GM18909 (cell line): ENCODE measurements at regions not wholly inside any gene's neighbourhood (a gene's known extent, or its start where the extent isn't known, plus 50 kb on each side); places are given as distances from the start of the nearest gene placed in this dataset.
"Not testable (repeated sequence)": the region's sequence is repeated elsewhere in the genome, so short reads cannot be mapped to it uniquely, and the experiment has no call there.

ENCODE experiments used
- ATAC-seq: cut with Tn5 transposase; IDR thresholded peaks from one replicate; pipeline ENCODE4 v1.9.1; 2021; ENCODE audit warnings: mild to moderate bottlenecking; ENCODE audit not compliant: unreplicated experiment, poor library complexity

GRCh38 chr13:32828711-32829110 lies 187.5 kb upstream of the KL start:
- no peak for ATAC-seq

- ATAC-seq, result no peak
Measured at GRCh38 chr13:32829269-32829668, 187.0 kb upstream of the KL start.

- ATAC-seq, result no peak
Measured at GRCh38 chr13:32829676-32830335, 186.4 kb upstream of the KL start.

GRCh38 chr13:32830336-32831031 lies 185.7 kb upstream of the KL start:
- no peak for ATAC-seq

DNA sequence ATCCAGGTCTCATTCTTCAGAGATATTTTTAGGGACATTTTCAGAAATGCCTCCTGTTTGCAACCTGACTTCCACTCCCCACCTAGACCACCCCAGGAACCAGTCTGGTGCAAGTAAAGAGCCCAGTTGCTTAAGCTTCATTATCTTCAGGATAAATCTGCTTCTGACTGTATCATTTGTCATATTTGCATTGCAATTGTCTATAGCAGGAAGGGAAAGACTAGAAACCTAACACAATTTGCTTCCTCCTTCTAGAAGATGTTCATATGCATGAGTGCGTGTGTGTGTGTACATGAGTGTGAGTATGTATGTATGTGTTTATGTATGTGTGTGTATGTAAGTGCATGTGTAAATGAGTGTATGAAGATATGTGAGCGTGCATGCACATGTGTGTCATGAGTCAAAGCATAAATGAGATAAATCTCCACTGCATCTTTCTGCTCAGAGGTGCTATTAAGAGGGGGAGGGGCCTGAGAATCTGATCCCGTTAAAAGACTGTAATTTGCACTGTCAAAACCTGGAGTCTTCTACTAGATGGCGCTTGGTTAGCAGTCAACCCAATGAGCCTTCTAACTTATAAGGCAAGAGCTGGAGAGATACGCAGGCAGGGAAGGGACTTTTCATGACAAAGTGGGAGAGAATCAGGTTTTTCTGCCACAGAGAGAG lies 178.8 kb upstream of the KL start:
- ATAC-seq, result no peak

DNA sequence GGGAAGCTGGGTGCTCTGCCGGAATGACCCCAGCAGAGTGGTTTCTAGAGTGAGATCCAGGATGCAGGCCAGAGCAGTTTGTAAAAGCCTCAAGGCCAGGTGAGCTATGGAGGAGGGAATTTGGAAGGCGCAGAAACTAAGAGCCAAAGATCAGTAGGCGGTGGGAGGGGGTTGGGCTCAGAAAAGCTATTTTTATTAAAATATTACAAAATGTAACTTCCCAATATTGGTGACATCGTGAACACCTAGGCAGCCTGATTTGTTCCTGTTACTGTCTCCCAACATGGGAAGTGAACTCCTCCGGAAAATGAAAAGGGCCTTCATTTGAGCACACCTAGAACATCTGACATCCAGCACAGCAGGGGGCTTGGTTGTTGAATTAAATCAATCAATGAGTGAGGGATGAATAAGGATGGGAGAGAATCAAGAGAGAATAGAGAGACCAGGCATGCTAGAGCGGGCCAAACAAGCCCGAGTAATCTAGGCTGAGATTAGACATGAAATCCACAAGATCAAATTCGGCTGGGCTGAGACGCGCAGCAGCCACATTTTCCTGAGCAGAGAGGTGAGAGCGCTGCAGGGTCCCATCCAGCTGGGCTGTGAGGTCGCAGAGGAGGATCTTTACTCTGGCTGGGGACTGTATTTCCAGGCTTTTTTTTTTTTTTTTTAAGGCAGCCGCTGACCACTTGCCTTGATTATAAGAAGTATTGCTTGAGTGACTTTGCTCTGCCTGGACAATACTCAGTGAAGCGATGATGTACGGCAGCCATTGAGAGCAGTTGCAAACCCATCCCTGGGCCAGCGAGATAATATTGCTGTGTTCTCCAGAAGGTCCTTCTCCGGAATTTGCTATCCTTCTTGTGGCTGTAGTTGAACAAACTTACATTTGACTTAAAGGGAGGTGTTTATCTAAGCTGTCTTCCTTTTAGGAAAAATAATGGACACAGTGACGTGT lies 178.0 kb upstream of the KL start:
- no peak for ATAC-seq

GRCh38 chr13:32838945-32839344 lies 177.3 kb upstream of the KL start:
- peak; percentile 72 for ATAC-seq

DNA sequence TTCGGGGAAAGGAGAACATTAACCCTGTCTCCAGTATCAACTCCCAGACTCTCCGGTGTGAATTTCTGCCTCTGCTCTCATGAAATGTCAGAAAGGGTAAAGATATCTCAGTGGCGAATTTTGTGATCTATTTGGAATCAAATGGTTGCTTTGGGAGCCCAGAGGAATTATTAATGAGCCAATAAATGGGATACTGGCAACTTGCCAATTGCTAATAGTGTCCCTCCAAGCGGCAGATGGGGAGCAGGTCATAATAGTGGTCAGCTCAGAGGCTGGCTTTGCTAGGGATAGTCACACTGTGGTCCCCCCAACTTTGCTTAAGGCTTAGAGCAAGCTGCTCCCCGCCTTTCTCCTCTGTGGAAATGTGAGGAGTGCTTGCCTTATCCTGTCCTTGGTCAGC lies 176.1 kb upstream of the KL start:
- ATAC-seq, result no peak

GRCh38 chr13:32840989-32841713 lies 175.1 kb upstream of the KL start:
- ATAC-seq, result peak; percentile 54

- ATAC-seq, result no peak
Measured at GRCh38 chr13:32845952-32846950, 170.0 kb upstream of the KL start.

- ATAC-seq, result not testable (repeated sequence)
Measured at GRCh38 chr13:32847976-32848375, 168.2 kb upstream of the KL start.

DNA sequence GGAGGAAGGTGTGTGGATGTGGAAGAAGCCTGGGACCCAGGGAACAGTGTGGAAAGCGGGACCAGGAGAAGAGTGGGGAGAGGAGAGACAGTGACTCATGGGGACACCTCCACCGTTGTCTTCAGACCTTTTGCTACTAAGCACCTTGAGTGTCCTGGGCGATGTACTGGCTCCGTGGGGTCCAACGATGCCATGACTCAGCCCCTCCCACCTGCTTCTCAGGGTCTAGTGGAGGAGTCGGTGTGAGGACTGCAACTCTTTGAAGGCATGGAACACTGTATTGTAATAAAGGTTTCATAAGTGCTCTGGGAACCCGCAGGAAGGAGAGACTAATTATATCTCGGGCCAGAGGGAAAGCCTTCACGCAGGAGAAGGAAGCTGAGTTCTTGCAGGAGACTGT lies 166.9 kb upstream of the KL start:
- ATAC-seq, result no peak

DNA sequence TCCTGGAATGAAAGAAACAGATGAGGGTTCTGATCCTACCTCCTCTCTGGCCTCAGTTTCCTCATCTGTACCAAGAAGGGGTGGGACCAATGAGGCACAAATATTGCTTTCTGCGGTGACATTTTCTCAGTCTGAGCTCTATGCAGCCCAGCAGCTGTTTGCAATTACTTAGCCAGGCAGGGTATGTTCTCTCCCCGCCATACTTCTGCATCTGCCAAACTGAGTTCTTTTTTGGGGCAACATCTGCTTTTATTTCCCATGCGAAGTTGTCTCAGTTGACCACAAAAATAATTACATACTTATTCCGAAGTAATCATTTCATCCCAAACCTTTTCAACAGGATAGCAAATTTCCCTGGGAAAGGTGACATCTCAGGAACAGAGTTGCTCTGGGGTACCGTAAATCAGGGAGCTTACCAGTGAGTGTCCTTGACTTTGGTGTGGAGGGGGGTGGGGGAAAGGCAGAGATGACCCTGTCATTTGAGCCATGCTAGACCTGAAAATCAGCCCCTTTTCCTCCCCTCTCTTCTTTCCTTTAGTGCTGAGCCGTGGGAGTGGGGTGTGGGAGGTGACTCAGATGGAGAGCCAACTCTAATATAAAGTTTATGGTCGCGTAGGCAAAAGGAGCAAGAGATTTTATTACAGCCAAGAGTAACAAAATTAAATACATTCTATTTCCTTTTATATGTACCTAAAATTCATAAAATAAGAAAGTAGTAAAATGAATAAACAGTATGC lies 165.7 kb upstream of the KL start:
- ATAC-seq, result no peak

DNA sequence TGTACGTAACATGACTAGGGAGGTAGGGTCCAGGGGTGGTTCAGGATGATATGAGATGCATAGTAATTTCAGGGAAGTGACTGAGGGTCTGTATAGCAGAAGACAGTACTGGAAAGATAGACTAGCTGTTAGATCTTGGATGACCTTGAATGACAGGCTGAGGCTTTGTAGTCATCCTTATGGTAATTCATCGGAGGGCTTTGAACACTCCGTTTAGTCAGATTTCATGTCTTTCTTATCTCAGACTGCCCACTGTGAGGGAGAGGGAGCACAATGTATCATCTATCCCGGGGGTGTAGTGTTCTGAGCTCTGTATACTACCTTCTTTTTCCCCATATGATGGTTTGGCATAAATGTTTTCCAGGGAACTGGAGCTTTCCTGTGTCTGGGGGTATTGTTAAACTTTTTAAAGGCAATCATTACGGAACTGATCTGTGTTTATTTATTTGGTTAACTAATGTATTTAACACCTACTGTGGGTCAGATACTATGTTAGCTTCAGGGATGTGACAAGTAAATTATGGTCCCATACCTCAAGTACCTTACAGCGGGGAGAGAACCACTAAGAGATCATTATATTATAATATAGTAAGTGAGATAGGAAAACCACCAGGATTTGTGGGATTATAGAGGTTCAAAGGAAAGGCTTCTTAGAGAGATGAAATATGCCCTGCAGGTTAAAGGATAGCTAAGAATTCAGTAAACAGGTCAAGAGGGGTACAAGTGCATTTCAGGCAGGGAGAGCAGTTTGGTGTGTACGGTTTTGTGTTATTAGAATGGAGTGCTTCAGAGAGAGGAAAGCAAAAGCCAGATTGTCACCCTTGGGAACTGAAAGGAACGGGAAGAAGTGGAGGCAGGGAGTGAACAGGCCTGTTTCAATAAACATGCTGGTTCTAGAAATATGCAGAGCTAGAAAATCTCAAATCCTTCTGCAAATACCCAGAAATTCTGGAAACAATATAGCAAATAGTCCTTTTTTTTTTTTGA lies 164.8 kb upstream of the KL start:
- ATAC-seq, result no peak

DNA sequence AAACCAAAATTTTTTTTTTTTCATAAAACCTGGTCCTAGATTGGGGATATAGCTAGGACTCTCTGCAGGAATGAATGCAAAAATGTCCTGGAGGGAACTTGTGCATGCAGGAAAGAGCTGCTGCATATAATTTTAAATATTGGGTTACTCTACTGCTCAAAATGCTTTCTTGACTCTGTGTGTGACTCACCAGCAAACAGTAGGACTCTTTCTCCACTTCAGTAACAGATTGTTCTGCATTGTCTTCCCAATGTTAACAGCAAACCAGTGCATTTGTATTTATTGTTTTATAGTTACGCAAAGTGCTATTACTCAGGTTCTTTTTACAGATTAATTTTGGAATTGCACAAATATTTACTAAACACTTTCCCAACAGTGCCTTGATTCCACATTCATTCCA lies 163.7 kb upstream of the KL start:
- ATAC-seq, result no peak

DNA sequence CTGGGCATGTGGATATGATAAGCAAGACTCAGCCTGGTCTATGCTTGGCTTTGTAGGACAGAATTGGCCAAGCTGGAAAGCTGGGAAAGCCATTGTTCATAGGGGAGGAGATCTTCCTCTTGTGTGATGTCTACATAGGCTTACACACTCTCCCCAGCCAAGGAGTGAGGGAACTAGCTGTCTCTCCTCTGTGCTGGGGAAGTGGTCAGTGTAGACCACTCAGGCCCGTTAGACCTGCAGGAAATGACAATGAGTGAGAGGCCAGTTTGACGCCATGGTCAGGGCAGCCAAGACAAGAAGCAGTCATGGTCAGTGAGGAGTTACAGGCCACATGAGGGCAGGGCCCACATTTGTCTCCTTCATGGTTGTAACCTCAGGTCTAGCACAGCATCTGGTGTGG lies 159.1 kb upstream of the KL start:
- no peak for ATAC-seq

GRCh38 chr13:32857689-32858088 lies 158.5 kb upstream of the KL start:
- no peak for ATAC-seq
